ENCODE measurements at regions not wholly inside any gene's neighbourhood (a gene's known extent, or its start where the extent isn't known, plus 50 kb on each side); places are given as distances from the start of the nearest gene placed in this dataset.
"Not testable (repeated sequence)": the region's sequence is repeated elsewhere in the genome, so short reads cannot be mapped to it uniquely, and the experiment has no call there.

GRCh38 chr21:9656455-9656854, 864.9 kb upstream of the TPTE start:
- TF ChIP-seq, protein P1, sequence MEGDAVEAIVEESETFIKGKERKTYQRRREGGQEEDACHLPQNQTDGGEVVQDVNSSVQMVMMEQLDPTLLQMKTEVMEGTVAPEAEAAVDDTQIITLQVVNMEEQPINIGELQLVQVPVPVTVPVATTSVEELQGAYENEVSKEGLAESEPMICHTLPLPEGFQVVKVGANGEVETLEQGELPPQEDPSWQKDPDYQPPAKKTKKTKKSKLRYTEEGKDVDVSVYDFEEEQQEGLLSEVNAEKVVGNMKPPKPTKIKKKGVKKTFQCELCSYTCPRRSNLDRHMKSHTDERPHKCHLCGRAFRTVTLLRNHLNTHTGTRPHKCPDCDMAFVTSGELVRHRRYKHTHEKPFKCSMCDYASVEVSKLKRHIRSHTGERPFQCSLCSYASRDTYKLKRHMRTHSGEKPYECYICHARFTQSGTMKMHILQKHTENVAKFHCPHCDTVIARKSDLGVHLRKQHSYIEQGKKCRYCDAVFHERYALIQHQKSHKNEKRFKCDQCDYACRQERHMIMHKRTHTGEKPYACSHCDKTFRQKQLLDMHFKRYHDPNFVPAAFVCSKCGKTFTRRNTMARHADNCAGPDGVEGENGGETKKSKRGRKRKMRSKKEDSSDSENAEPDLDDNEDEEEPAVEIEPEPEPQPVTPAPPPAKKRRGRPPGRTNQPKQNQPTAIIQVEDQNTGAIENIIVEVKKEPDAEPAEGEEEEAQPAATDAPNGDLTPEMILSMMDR (IDR thresholded peaks at IDR 0.05), result not testable (repeated sequence)
- TF ChIP-seq POLR2A (IDR thresholded peaks at IDR 0.05), result not testable (repeated sequence)

Data from Peyer's patch (tissue), 4 donors.